ENCODE measurements at regions not wholly inside any gene's neighbourhood (a gene's known extent, or its start where the extent isn't known, plus 50 kb on each side); places are given as distances from the start of the nearest gene placed in this dataset.

- no peak for DNase-seq (ENCODE audit: extremely low spot score, unreplicated experiment)
- no peaks in the 10 kb centered on the region for H3K36me3 Mint-ChIP-seq
- H3K4me1 Mint-ChIP-seq (ENCODE audit: unreplicated experiment): no peaks in the 10 kb centered on the region
- no peak overlapping the region for H3K27ac Mint-ChIP-seq
- H3K9me3 Mint-ChIP-seq: peaks cover 5% of the 10 kb centered on the region
- H3K4me3 Mint-ChIP-seq: no peak overlapping the region
- no peak for TF ChIP-seq CTCF (conservative IDR thresholded peaks at IDR 0.05)
- H3K27me3 Mint-ChIP-seq: peaks cover 4% of the 10 kb centered on the region
Observed at GRCh38 chr1:55352811-55353180, 137.6 kb upstream of the USP24 start.

GRCh38 chr1:55352080-55352810 lies 137.1 kb upstream of the USP24 start:
- Mint-ChIP-seq H3K4me1 (ENCODE audit: unreplicated experiment) (no peaks in the 10 kb centered on the region), H3K27ac (no peak overlapping the region), H3K27me3 (peaks cover 4% of the 10 kb centered on the region), H3K9me3 (peaks cover 5% of the 10 kb centered on the region), H3K4me3 (no peak overlapping the region), H3K36me3 (no peaks in the 10 kb centered on the region)
- TF ChIP-seq CTCF (conservative IDR thresholded peaks at IDR 0.05): no peak
- no peak for DNase-seq (ENCODE audit: extremely low spot score, unreplicated experiment)

GRCh38 chr1:55348356-55348755 lies 133.2 kb upstream of the USP24 start:
- no peaks in the 10 kb centered on the region for H3K9me3 Mint-ChIP-seq
- DNase-seq (ENCODE audit: extremely low spot score, unreplicated experiment): no peak
- no peaks in the 10 kb centered on the region for H3K4me1 Mint-ChIP-seq (ENCODE audit: unreplicated experiment)
- no peak overlapping the region for H3K4me3 Mint-ChIP-seq
- no peaks in the 10 kb centered on the region for H3K36me3 Mint-ChIP-seq
- TF ChIP-seq CTCF (conservative IDR thresholded peaks at IDR 0.05): no peak
- H3K27me3 Mint-ChIP-seq: no peaks in the 10 kb centered on the region
- H3K27ac Mint-ChIP-seq: no peak overlapping the region

- H3K4me1 Mint-ChIP-seq (ENCODE audit: unreplicated experiment): no peaks in the 10 kb centered on the region
- H3K27me3 Mint-ChIP-seq: no peaks in the 10 kb centered on the region
- no peaks in the 10 kb centered on the region for H3K36me3 Mint-ChIP-seq
- no peak for DNase-seq (ENCODE audit: extremely low spot score, unreplicated experiment)
- no peak for TF ChIP-seq CTCF (conservative IDR thresholded peaks at IDR 0.05)
- no peaks in the 10 kb centered on the region for H3K9me3 Mint-ChIP-seq
- H3K27ac Mint-ChIP-seq: no peak overlapping the region
- no peak overlapping the region for H3K4me3 Mint-ChIP-seq
Observed at GRCh38 chr1:55347866-55348265, 132.7 kb upstream of the USP24 start.

- TF ChIP-seq CTCF (conservative IDR thresholded peaks at IDR 0.05): no peak
- no peak for DNase-seq (ENCODE audit: extremely low spot score, unreplicated experiment)
- no peak overlapping the region for H3K4me3 Mint-ChIP-seq
- no peaks in the 10 kb centered on the region for H3K4me1 Mint-ChIP-seq (ENCODE audit: unreplicated experiment)
- no peak overlapping the region for H3K27ac Mint-ChIP-seq
- no peaks in the 10 kb centered on the region for H3K36me3 Mint-ChIP-seq
- H3K27me3 Mint-ChIP-seq: no peaks in the 10 kb centered on the region
- no peaks in the 10 kb centered on the region for H3K9me3 Mint-ChIP-seq
Observed at GRCh38 chr1:55347041-55347440, 131.9 kb upstream of the USP24 start.

GRCh38 chr1:55346586-55346985 lies 131.4 kb upstream of the USP24 start:
- H3K27me3 Mint-ChIP-seq: no peaks in the 10 kb centered on the region
- H3K4me1 Mint-ChIP-seq (ENCODE audit: unreplicated experiment): no peaks in the 10 kb centered on the region
- no peak overlapping the region for H3K27ac Mint-ChIP-seq
- no peaks in the 10 kb centered on the region for H3K9me3 Mint-ChIP-seq
- TF ChIP-seq CTCF (conservative IDR thresholded peaks at IDR 0.05): no peak
- no peak for DNase-seq (ENCODE audit: extremely low spot score, unreplicated experiment)
- no peak overlapping the region for H3K4me3 Mint-ChIP-seq
- H3K36me3 Mint-ChIP-seq: no peaks in the 10 kb centered on the region
